Upper lobe of right lung (tissue), 1 donor: ENCODE measurements at regions not wholly inside any gene's neighbourhood (a gene's known extent, or its start where the extent isn't known, plus 50 kb on each side); places are given as distances from the start of the nearest gene placed in this dataset.
A peak's percentile ranks its signal among the peaks of the same experiment; 100 is the strongest.

Experiments used
- ATAC-seq: fragments of 200-7000 bp; cut with Tn5 transposase; one replicate; pipeline ENCODE4 v1.9.1; 2020; ENCODE audit warnings: mild to moderate bottlenecking, moderate library complexity
- DNase-seq: peaks from one replicate; pipeline ENCODE4 v3.0.0-alpha.2; 2020
- H3K27ac ChIP-seq: fragments of 200-600 bp; one replicate; pipeline ENCODE4 v1.8.0; 2022
- H3K27me3 ChIP-seq: fragments of 200-600 bp; one replicate; pipeline ENCODE4 v1.8.0; 2022; ENCODE audit warnings: mild to moderate bottlenecking
- H3K36me3 ChIP-seq: fragments of 200-600 bp; one replicate; pipeline ENCODE4 v1.8.0; 2022
- H3K4me1 ChIP-seq: fragments of 200-600 bp; one replicate; pipeline ENCODE4 v1.8.0; 2022
- H3K4me3 ChIP-seq: fragments of 200-600 bp; one replicate; pipeline ENCODE4 v1.8.0; 2022; ENCODE audit warnings: mild to moderate bottlenecking
- H3K9me3 ChIP-seq: fragments of 200-600 bp; one replicate; pipeline ENCODE4 v1.8.0; 2022
- CTCF ChIP-seq: fragments of 200-600 bp; IDR thresholded peaks from one replicate; pipeline ENCODE4 v1.8.0; 2022; ENCODE audit warnings: antibody characterized with exemption
- intact Hi-C: fragments of 100-400 bp; cut with DNase I; formaldehyde crosslinking; loops from one replicate; pipeline ENCODE4 v1.11.0; 2022
- donor health status: DM: no; HTN: yes; CAD: no; lungs with severe emphysema.

GRCh38 chr13:79631051-79631659, 150.2 kb downstream of the NDFIP2 start:
- DNase-seq (no peak), ATAC-seq (no peak)
- intact Hi-C loops = no loop called here
- Histone ChIP-seq H3K4me3 (no peak overlapping the region), H3K9me3 (no peaks in the 10 kb centered on the region), H3K27ac (no peak overlapping the region), H3K36me3 (no peaks in the 10 kb centered on the region), H3K4me1 (no peaks in the 10 kb centered on the region), H3K27me3 (no peaks in the 10 kb centered on the region)
- TF ChIP-seq CTCF = no peak

- intact Hi-C loops = no loop called here
- Histone ChIP-seq H3K9me3 (no peaks in the 10 kb centered on the region), H3K4me1 (no peaks in the 10 kb centered on the region), H3K27ac (no peak overlapping the region), H3K27me3 (no peaks in the 10 kb centered on the region), H3K4me3 (no peak overlapping the region), H3K36me3 (no peaks in the 10 kb centered on the region)
- DNase-seq = no peak
- ATAC-seq = no peak
- no peak for TF ChIP-seq CTCF
These were observed 147.5 kb downstream of the NDFIP2 start for GRCh38 chr13:79628463-79628862.

GRCh38 chr13:79626924-79627323, 146.0 kb downstream of the NDFIP2 start:
- no peaks in the 10 kb centered on the region for H3K4me1 ChIP-seq
- H3K27me3 ChIP-seq = no peaks in the 10 kb centered on the region
- H3K9me3 ChIP-seq = no peaks in the 10 kb centered on the region
- ATAC-seq (peak; percentile 58), DNase-seq (no peak)
- TF ChIP-seq CTCF = no peak
- no peak overlapping the region for H3K27ac ChIP-seq
- intact Hi-C loops = no loop called here
- no peak overlapping the region for H3K4me3 ChIP-seq
- no peaks in the 10 kb centered on the region for H3K36me3 ChIP-seq

- Histone ChIP-seq H3K27me3 (no peaks in the 10 kb centered on the region), H3K9me3 (no peaks in the 10 kb centered on the region), H3K36me3 (no peaks in the 10 kb centered on the region), H3K27ac (no peak overlapping the region), H3K4me1 (no peaks in the 10 kb centered on the region), H3K4me3 (no peak overlapping the region)
- intact Hi-C loops = no loop called here
- no peak for TF ChIP-seq CTCF
- ATAC-seq (no peak), DNase-seq (no peak)
These were observed 144.6 kb downstream of the NDFIP2 start for GRCh38 chr13:79625517-79625916.

- no peak overlapping the region for H3K27ac ChIP-seq
- ATAC-seq (no peak), DNase-seq (no peak)
- intact Hi-C loops = no loop called here
- no peaks in the 10 kb centered on the region for H3K27me3 ChIP-seq
- H3K9me3 ChIP-seq = no peaks in the 10 kb centered on the region
- no peak for TF ChIP-seq CTCF
- H3K36me3 ChIP-seq = no peaks in the 10 kb centered on the region
- no peak overlapping the region for H3K4me3 ChIP-seq
- no peaks in the 10 kb centered on the region for H3K4me1 ChIP-seq
These were observed 140.9 kb downstream of the NDFIP2 start for GRCh38 chr13:79621902-79622301.

GRCh38 chr13:79621449-79621848, 140.5 kb downstream of the NDFIP2 start:
- TF ChIP-seq CTCF = no peak
- DNase-seq (no peak), ATAC-seq (no peak)
- no peaks in the 10 kb centered on the region for H3K27me3 ChIP-seq
- no peaks in the 10 kb centered on the region for H3K36me3 ChIP-seq
- no peaks in the 10 kb centered on the region for H3K9me3 ChIP-seq
- H3K4me3 ChIP-seq = no peak overlapping the region
- H3K4me1 ChIP-seq = no peaks in the 10 kb centered on the region
- H3K27ac ChIP-seq = no peak overlapping the region
- intact Hi-C loops = no loop called here
